B cell (primary cell): ENCODE measurements at regions not wholly inside any gene's neighbourhood (a gene's known extent, or its start where the extent isn't known, plus 50 kb on each side); places are given as distances from the start of the nearest gene placed in this dataset.

ENCODE experiments used
- ATAC-seq: fragments of 200-7000 bp; cut with Tn5 transposase; one replicate; pipeline ENCODE4 v1.10.0; 2021; ENCODE audit warnings: low read depth, mild to moderate bottlenecking, moderate number of reproducible peaks, moderate library complexity
- CTCF ChIA-PET: fragments of 350-600 bp; sonication (Branson Sonifier 250); formaldehyde crosslinking; loops from one replicate; lab custom pipeline; 2021; ENCODE audit warnings: antibody characterized with exemption, inconsistent platforms; lab: Charles Lee
- POLR2A ChIA-PET: fragments of 350-600 bp; sonication (Branson Sonifier 250); formaldehyde crosslinking; loops from one replicate; lab custom pipeline; 2021; ENCODE audit warnings: antibody characterized with exemption; lab: Charles Lee
- DNase-seq: peaks from one replicate; pipeline ENCODE4 v3.0.0; 2013
- H2AFZ ChIP-seq: 2 replicates; pipeline ENCODE4 v1.6.1; 2012; ENCODE audit warnings: mild to moderate bottlenecking, low read depth, low read length; ENCODE audit not compliant: insufficient read depth, poor library complexity, severe bottlenecking
- H3K27ac ChIP-seq, 2 donors: 1 replicate in 1 of 2; 2 replicates in 1 of 2; pipeline ENCODE4 v1.5.1; 2012 to 2013; ENCODE audit warnings: low read length in 2 of 2, mild to moderate bottlenecking in 2 of 2, moderate library complexity in 1 of 2
- H3K27me3 ChIP-seq, 4 experiments: fragments of 200-600 bp in 1 of 4; sonication (generic) in 1 of 4; replicated peaks in 1 of 4; 1 replicate in 2 of 4; 2 replicates in 2 of 4; pipeline versions ENCODE4 v1.6.1 to v1.7.0; 2013 to 2016; ENCODE audit warnings: low read length in 3 of 4, mild to moderate bottlenecking in 2 of 4, mixed read lengths in 1 of 4, moderate library complexity in 1 of 4; ENCODE audit not compliant: insufficient read depth in 4 of 4, control insufficient read depth in 3 of 4; ENCODE audit errors: control extremely low read depth in 1 of 4
- H3K36me3 ChIP-seq, 2 experiments: replicated peaks in 1 of 2; 1 replicate in 1 of 2; 2 replicates in 1 of 2; pipeline versions ENCODE4 v1.6.1 to v1.7.1; 2013; ENCODE audit warnings: low read length in 1 of 2; ENCODE audit not compliant: insufficient read depth in 2 of 2, control insufficient read depth in 1 of 2; ENCODE audit errors: control extremely low read depth in 1 of 2, extremely low read depth in 1 of 2
- H3K4me1 ChIP-seq, 2 donors: fragments of 200-600 bp in 1 of 2; sonication (generic) in 1 of 2; 1 replicate in 1 of 2; 2 replicates in 1 of 2; pipeline versions ENCODE4 v1.5.1 to v1.6.1; 2013 to 2017; ENCODE audit warnings: low read length in 2 of 2; ENCODE audit not compliant: control insufficient read depth in 2 of 2, insufficient read depth in 2 of 2
- H3K4me2 ChIP-seq: replicated peaks from 2 replicates; pipeline ENCODE3; 2012; ENCODE audit warnings: mild to moderate bottlenecking, low read depth, low read length; ENCODE audit not compliant: poor library complexity, severe bottlenecking
- H3K4me3 ChIP-seq, 5 experiments: fragments of 200-600 bp in 1 of 5; sonication (generic) in 1 of 5; 1 replicate in 3 of 5; 2 replicates in 2 of 5; pipeline versions ENCODE4 v1.5.1 to v1.7.0; 2011 to 2016; ENCODE audit warnings: low read length in 4 of 5, mild to moderate bottlenecking in 4 of 5, low read depth in 2 of 5, control low read depth in 1 of 5, moderate library complexity in 1 of 5; ENCODE audit not compliant: insufficient read depth in 1 of 5; ENCODE audit errors: control extremely low read depth in 1 of 5, extremely low read depth in 1 of 5
- H3K79me2 ChIP-seq: fragments of 200-600 bp; sonication (generic); one replicate; pipeline ENCODE4 v1.6.0; 2016; ENCODE audit warnings: low read length; ENCODE audit not compliant: control insufficient read depth, insufficient read depth
- H3K9ac ChIP-seq: fragments of 200-600 bp; sonication (generic); 2 replicates; pipeline ENCODE4 v1.6.1; 2017; ENCODE audit warnings: mild to moderate bottlenecking, low read length, moderate library complexity
- H3K9me3 ChIP-seq, 3 donors: one replicate each; pipeline versions ENCODE4 v1.6.1 to v1.7.1; 2013; ENCODE audit warnings: low read length in 2 of 3; ENCODE audit not compliant: control insufficient read depth in 2 of 3, insufficient read depth in 1 of 3; ENCODE audit errors: control extremely low read depth in 1 of 3
- H4K20me1 ChIP-seq: 2 replicates; pipeline ENCODE4 v1.6.0; 2012; ENCODE audit warnings: mild to moderate bottlenecking, low read length; ENCODE audit not compliant: insufficient read depth, control insufficient read depth, poor library complexity, severe bottlenecking
- H3K27ac Mint-ChIP-seq: one replicate; pipeline ENCODE4 v1.8.0; 2021; ENCODE audit warnings: mixed read lengths
- H3K27me3 Mint-ChIP-seq: one replicate; pipeline ENCODE4 v1.8.0; 2021; ENCODE audit warnings: mixed read lengths
- H3K4me1 Mint-ChIP-seq: one replicate; pipeline ENCODE4 v1.8.0; 2021; ENCODE audit warnings: mixed read lengths
- H3K4me3 Mint-ChIP-seq: one replicate; pipeline ENCODE4 v1.8.0; 2021; ENCODE audit warnings: mixed read lengths
- H3K9me3 Mint-ChIP-seq: one replicate; pipeline ENCODE4 v1.8.0; 2022; ENCODE audit warnings: mixed read lengths; ENCODE audit not compliant: insufficient read depth
- CTCF ChIP-seq: fragments of 200-600 bp; IDR thresholded peaks from one replicate; pipeline ENCODE4 v1.8.0; 2022; ENCODE audit warnings: antibody characterized with exemption, mild to moderate bottlenecking
- EZH2 ChIP-seq: IDR thresholded peaks from 2 replicates; pipeline ENCODE4 v1.6.1; 2012; ENCODE audit warnings: borderline replicate concordance, low read depth, mild to moderate bottlenecking, moderate library complexity, low read length; ENCODE audit not compliant: insufficient read depth, poor library complexity, severe bottlenecking
- WGBS: methylation state at CpG from one replicate; pipeline ENCODE4 v1.1.5; 2013; ENCODE audit warnings: missing lambda C conversion rate; ENCODE audit not compliant: insufficient coverage; 5-methylcytosine and 5-hydroxymethylcytosine counted together
- intact Hi-C: fragments of 100-400 bp; cut with micrococcal nuclease; formaldehyde crosslinking; loops from one replicate; pipeline ENCODE4 v1.10.0; 2022

DNA sequence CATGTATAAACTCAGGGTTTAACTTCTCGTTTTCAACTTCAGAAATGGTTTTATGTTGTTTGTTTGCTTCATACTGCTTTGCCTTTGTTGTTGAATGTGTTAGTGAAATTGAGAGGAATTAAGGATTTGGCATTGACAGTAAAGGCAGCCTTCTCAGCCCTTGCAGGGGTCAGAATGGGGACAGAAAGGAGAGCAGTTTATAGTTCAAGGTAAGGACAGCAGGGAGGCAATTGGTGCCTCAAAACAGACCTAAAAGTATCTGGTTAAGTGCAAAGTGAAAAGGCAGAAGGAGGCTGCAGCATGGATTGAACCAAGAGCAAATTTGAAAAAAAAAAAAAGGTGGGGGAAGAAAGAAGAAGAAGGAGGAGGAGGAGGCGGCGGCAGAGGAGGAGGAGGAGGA lies 835.0 kb upstream of the ADGRL3 start:
- no peak overlapping the region for H3K4me3 Mint-ChIP-seq
- Histone ChIP-seq H3K4me3 (no peak overlapping the region), H3K79me2 (no peaks in the 10 kb centered on the region), H3K27me3 (no peaks in the 10 kb centered on the region), H3K36me3 (no peaks in the 10 kb centered on the region), H3K9ac (no peak overlapping the region), H4K20me1 (no peaks in the 10 kb centered on the region), H3K27ac (no peak overlapping the region), H3K4me2 (no peak overlapping the region), H3K4me1 (no peaks in the 10 kb centered on the region), H3K9me3 (no peaks in the 10 kb centered on the region), H2AFZ (no peak overlapping the region)
- POLR2A ChIA-PET = no interaction called here
- H3K9me3 Mint-ChIP-seq = peaks cover 3% of the 10 kb centered on the region
- H3K27ac Mint-ChIP-seq = no peak overlapping the region
- TF ChIP-seq EZH2 = no peak
- TF ChIP-seq CTCF = no peak
- intact Hi-C loops = no loop called here
- H3K27me3 Mint-ChIP-seq = no peaks in the 10 kb centered on the region
- DNase-seq = no peak
- ATAC-seq = no peak
- no peaks in the 10 kb centered on the region for H3K4me1 Mint-ChIP-seq
- WGBS = no CpG with 5 or more reads among the region's 3 CpGs
- CTCF ChIA-PET = no interaction called here

DNA sequence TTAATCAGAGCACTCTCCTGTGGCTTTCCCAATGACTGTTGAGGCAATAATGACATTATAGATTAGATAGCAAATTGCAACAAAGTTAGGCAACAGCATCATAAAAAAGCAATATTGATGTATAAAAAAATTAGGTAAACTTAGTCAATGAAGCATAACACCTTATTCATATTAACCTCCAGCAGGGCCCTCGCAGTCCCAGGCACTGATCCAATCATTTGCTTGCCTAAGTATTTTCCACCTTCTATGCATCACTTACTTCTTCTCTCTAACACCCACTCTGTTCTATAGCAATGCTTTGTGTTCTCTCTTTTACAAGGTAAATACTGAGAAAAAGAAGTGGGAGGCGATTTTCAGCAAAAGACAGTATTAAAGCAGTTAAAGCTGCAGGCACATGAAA lies 833.5 kb upstream of the ADGRL3 start:
- Histone ChIP-seq H3K9ac (no peak overlapping the region), H3K4me2 (no peak overlapping the region), H3K36me3 (no peaks in the 10 kb centered on the region), H2AFZ (no peak overlapping the region), H4K20me1 (no peaks in the 10 kb centered on the region), H3K4me1 (no peaks in the 10 kb centered on the region), H3K9me3 (no peaks in the 10 kb centered on the region), H3K27me3 (no peaks in the 10 kb centered on the region), H3K4me3 (no peak overlapping the region), H3K79me2 (no peaks in the 10 kb centered on the region), H3K27ac (no peak overlapping the region)
- intact Hi-C loops = no loop called here
- Mint-ChIP-seq H3K27ac (no peak overlapping the region), H3K9me3 (peaks cover 3% of the 10 kb centered on the region), H3K4me1 (no peaks in the 10 kb centered on the region), H3K27me3 (no peaks in the 10 kb centered on the region), H3K4me3 (no peak overlapping the region)
- ATAC-seq (no peak), DNase-seq (no peak)
- WGBS = no CpG with 5 or more reads among the region's 2 CpGs
- no peak for TF ChIP-seq CTCF
- TF ChIP-seq EZH2 = no peak
- ChIA-PET POLR2A (no interaction called here), CTCF (no interaction called here)
